K562 (cell line): ENCODE measurements at regions not wholly inside any gene's neighbourhood (a gene's known extent, or its start where the extent isn't known, plus 50 kb on each side); places are given as distances from the start of the nearest gene placed in this dataset.

Experiments used
- ATAC-seq: fragments of 200-7000 bp; cut with Tn5 transposase; 3 replicates; pipeline ENCODE4 v1.9.1; 2020; ENCODE audit warnings: moderate library complexity
- BruUV-seq: library from RNA; stranded (reverse); fragments of 400-500 nt; replicated peaks from 2 replicates; lab custom pipeline; 2021; lab: Mats Ljungman, UMichigan
- CTCF ChIA-PET: fragments of 300-600 bp; formaldehyde crosslinking; extraction: SDS; loops from one replicate; lab custom pipeline; 2021; ENCODE audit warnings: low intra/inter-chr PET ratio; lab: Yijun Ruan, JAX
- POLR2A ChIA-PET: fragments of 300-600, 350-650 bp; sonication (Branson Sonifier 250); formaldehyde crosslinking; extraction: SDS; loops from one replicate; lab custom pipeline; 2021; ENCODE audit warnings: antibody characterized with exemption, inconsistent platforms; lab: Yijun Ruan, JAX
- DNase-seq, 4 experiments: peaks; one replicate each; pipeline versions ENCODE4 v3.0.0 to v3.0.0-alpha.2; 2011 to 2018; ENCODE audit warnings: low spot score in 3 of 4, mixed read lengths in 3 of 4; ENCODE audit errors: extremely low read depth in 1 of 4
- FAIRE-seq: peaks from 2 replicates; lab custom pipeline; 2011; peaks lifted over from hg19 to GRCh38; lab: Jason Lieb, UNC
- H2AFZ ChIP-seq: 2 replicates; pipeline ENCODE4 v1.6.0; 2011; ENCODE audit warnings: low read depth, low read length, control low read depth, inconsistent platforms
- H3K27ac ChIP-seq: fragments of 200-600 bp; 3 replicates; pipeline ENCODE4 v1.8.0; 2011; ENCODE audit warnings: low read depth, mild to moderate bottlenecking, control low read depth, inconsistent platforms, low read length, moderate library complexity, mixed read lengths; ENCODE audit errors: extremely low read depth
- H3K27me3 ChIP-seq, 2 experiments: fragments of 300-600 bp in 1 of 2; 2 replicates in 1 of 2; 3 replicates in 1 of 2; pipeline versions ENCODE4 v1.6.0 to v1.8.0; 2011; ENCODE audit warnings: inconsistent platforms in 2 of 2, low read length in 2 of 2, mild to moderate bottlenecking in 1 of 2, mixed read lengths in 1 of 2, moderate library complexity in 1 of 2; ENCODE audit not compliant: control insufficient read depth in 2 of 2, insufficient read depth in 2 of 2
- H3K36me3 ChIP-seq: fragments of 300-600 bp; 3 replicates; pipeline ENCODE4 v1.8.0; 2011; ENCODE audit warnings: mild to moderate bottlenecking, low read length, inconsistent platforms; ENCODE audit not compliant: control insufficient read depth, insufficient read depth
- H3K4me1 ChIP-seq, 2 experiments: fragments of 200-600 bp in 1 of 2; replicated peaks in 1 of 2; 2 replicates in 1 of 2; 3 replicates in 1 of 2; pipeline versions ENCODE4 v1.5.1 to v1.8.0; 2011; ENCODE audit warnings: inconsistent platforms in 2 of 2, low read length in 2 of 2, mild to moderate bottlenecking in 1 of 2, mixed read lengths in 1 of 2, moderate library complexity in 1 of 2; ENCODE audit not compliant: control insufficient read depth in 2 of 2, insufficient read depth in 2 of 2
- H3K4me2 ChIP-seq: 2 replicates; pipeline ENCODE4 v1.6.1; 2011; ENCODE audit warnings: low read length, control low read depth, inconsistent platforms, mixed read lengths; ENCODE audit not compliant: insufficient read depth
- H3K4me3 ChIP-seq: fragments of 200-600 bp; sonication (generic), shearing (Covaris generic); 2 replicates; pipeline ENCODE4 v1.5.1; 2016; ENCODE audit warnings: control low read depth, inconsistent platforms
- H3K79me2 ChIP-seq: fragments of 200-600 bp; 3 replicates; pipeline ENCODE4 v1.8.0; 2011; ENCODE audit warnings: low read length, inconsistent platforms; ENCODE audit not compliant: control insufficient read depth, insufficient read depth
- H3K9ac ChIP-seq, 2 experiments: 2 replicates each; pipeline versions ENCODE4 v1.6.0 to v1.6.1; 2011; ENCODE audit warnings: low read depth in 2 of 2, low read length in 2 of 2, control low read depth in 1 of 2, inconsistent platforms in 1 of 2, mild to moderate bottlenecking in 1 of 2, mixed read lengths in 1 of 2; ENCODE audit not compliant: insufficient read depth in 1 of 2
- H3K9me1 ChIP-seq: one replicate; pipeline ENCODE4 v1.6.0; 2011; ENCODE audit warnings: inconsistent platforms, mild to moderate bottlenecking, low read length, moderate library complexity; ENCODE audit not compliant: control insufficient read depth, insufficient read depth
- H3K9me3 ChIP-seq: replicated peaks from 2 replicates; pipeline ENCODE4 v1.5.1; 2011; ENCODE audit warnings: low read depth, low read length, inconsistent platforms; ENCODE audit not compliant: control insufficient read depth, insufficient read depth
- H4K20me1 ChIP-seq: replicated peaks from 2 replicates; pipeline ENCODE4 v1.6.1; 2011; ENCODE audit warnings: low read length, inconsistent platforms, mixed read lengths; ENCODE audit not compliant: control insufficient read depth, insufficient read depth
- EHMT2 ChIP-seq: fragments of 450-650 bp; IDR thresholded peaks from 2 replicates; pipeline ENCODE4 v1.6.1; 2018; ENCODE audit warnings: antibody characterized with exemption
- HMG20B ChIP-seq: fragments of 250-450 bp; sonication (Bioruptor Pico); IDR thresholded peaks from 2 replicates; pipeline ENCODE4 v1.5.0; 2021; ENCODE audit warnings: mild to moderate bottlenecking
- POLR2A ChIP-seq: fragments of 450-650 bp; conservative IDR thresholded peaks from 2 replicates; pipeline ENCODE4 v1.6.1; 2016
- ZFP36 ChIP-seq: fragments of 150-350 bp; IDR thresholded peaks from 2 replicates; pipeline ENCODE4 v1.6.1; 2018; ENCODE audit warnings: low read length, low read depth; ENCODE audit not compliant: partially characterized antibody
- ZNF217 ChIP-seq: sonication (generic); formaldehyde crosslinking; IDR thresholded peaks from 2 replicates; pipeline ENCODE4 v1.8.0; 2022; ENCODE audit warnings: mild to moderate bottlenecking, missing genetic modification reagents
- ZNF431 ChIP-seq: sonication (generic); formaldehyde crosslinking; IDR thresholded peaks from 2 replicates; pipeline ENCODE4 v1.8.0; 2022; ENCODE audit warnings: mild to moderate bottlenecking, missing genetic modification reagents
- WGBS: fragments of 100-300 bp; shearing (Covaris generic); methylation state at CpG from one replicate; pipeline ENCODE4 v1.1.6; 2016; ENCODE audit warnings: low coverage, mixed read lengths; ENCODE audit not compliant: insufficient coverage; ENCODE audit errors: missing lambda C conversion rate; 5-methylcytosine and 5-hydroxymethylcytosine counted together
- in situ Hi-C: fragments of 300-500 bp; cut with MboI; formaldehyde crosslinking; loops from 4 replicates; pipeline ENCODE4 v1.15.0; 2018; ENCODE audit warnings: inconsistent platforms, mixed read lengths
- intact Hi-C: fragments of 100-400 bp; cut with micrococcal nuclease; formaldehyde crosslinking; loops from 2 replicates; pipeline ENCODE4 v1.14.2; 2022
- TF ChIP-seq, protein P1 (sequence below): sonication (generic); formaldehyde crosslinking; IDR thresholded peaks from 2 replicates; pipeline ENCODE4 v1.8.0; 2022; ENCODE audit warnings: missing genetic modification reagents, mild to moderate bottlenecking, borderline replicate concordance

DNA sequence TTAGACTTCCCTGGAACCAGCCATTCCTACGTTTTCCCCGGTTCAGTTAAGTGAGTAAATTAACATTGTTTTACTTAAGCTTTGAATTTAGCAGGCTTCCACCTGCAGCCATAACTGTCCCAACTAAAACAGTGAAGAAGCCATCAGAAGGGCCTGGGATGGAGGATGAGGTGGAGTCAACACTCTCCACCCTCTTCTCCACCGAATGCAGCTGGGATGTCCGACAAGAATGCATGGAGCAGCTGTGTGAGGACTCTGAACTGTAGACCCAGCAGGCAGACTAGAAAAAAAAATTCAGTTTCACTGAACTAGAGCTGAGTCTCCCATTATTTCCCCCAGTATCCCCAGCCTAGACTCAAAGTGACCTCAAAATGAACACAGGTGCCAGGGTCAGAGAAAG lies 114.8 kb downstream of the C16orf95 start:
- Histone ChIP-seq H3K4me3 (no peak overlapping the region), H3K9me3 (no peaks in the 10 kb centered on the region), H3K9ac (no peak overlapping the region), H3K36me3 (no peaks in the 10 kb centered on the region), H3K9me1 (no peaks in the 10 kb centered on the region), H3K4me2 (no peak overlapping the region), H3K79me2 (no peaks in the 10 kb centered on the region), H4K20me1 (0 out of 2 replicates have a peak, but pooled peaks cover 6% of the 10 kb centered on the region), H3K4me1 (no peaks in the 10 kb centered on the region), H2AFZ (no peak overlapping the region), H3K27me3 (peaks cover 0 to 23% of the 10 kb centered on the region in 2 experiments; a peak in 2 of 5 replicates), H3K27ac (no peak overlapping the region)
- in situ Hi-C loops (no loop called here), intact Hi-C loops (no loop called here)
- ChIA-PET CTCF (interaction anchor here (0.9 to 2.2 kb wide), 3 partner anchors 76 to 639 kb away, joined by 3 to 7 read pairs (median 7); no protein-coding TSS in a partner anchor), POLR2A (no interaction called here)
- ATAC-seq (no peak), DNase-seq (no peak), FAIRE-seq (no peak)
- no peak for TF ChIP-seq ZNF217 (CRISPR knock-in tag)
- TF ChIP-seq, protein P1, sequence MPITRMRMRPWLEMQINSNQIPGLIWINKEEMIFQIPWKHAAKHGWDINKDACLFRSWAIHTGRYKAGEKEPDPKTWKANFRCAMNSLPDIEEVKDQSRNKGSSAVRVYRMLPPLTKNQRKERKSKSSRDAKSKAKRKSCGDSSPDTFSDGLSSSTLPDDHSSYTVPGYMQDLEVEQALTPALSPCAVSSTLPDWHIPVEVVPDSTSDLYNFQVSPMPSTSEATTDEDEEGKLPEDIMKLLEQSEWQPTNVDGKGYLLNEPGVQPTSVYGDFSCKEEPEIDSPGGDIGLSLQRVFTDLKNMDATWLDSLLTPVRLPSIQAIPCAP (CRISPR knock-in tag) = no peak
- no peak for TF ChIP-seq EHMT2
- no peak for TF ChIP-seq HMG20B (CRISPR knock-in tag)
- TF ChIP-seq ZNF431 (CRISPR knock-in tag) = no peak
- TF ChIP-seq ZFP36 = no peak
- TF ChIP-seq POLR2A = no peak
- BruUV-seq = no TSS peak
- WGBS = 6% methylated on average over 4 of the region's 4 CpGs
